ENCODE measurements at regions not wholly inside any gene's neighbourhood (a gene's known extent, or its start where the extent isn't known, plus 50 kb on each side); places are given as distances from the start of the nearest gene placed in this dataset.

GRCh38 chr18:56351911-56352500, 286.4 kb downstream of the TXNL1 start (continued):
- TF ChIP-seq RAD21 (IDR thresholded peaks at IDR 0.05 in 1 of 2, conservative IDR thresholded peaks at IDR 0.05 in 1 of 2; ENCODE audit: low read depth in 2 of 2, low read length in 2 of 2) (no peak), POLR2A (IDR thresholded peaks at IDR 0.05; ENCODE audit: control extremely low read depth in 1 of 2, low read depth in 2 of 2, low read length in 2 of 2) (no peak), GTF2F1 (IDR thresholded peaks at IDR 0.05; ENCODE audit: borderline replicate concordance, low read depth, low read length) (no peak), JUND (IDR thresholded peaks at IDR 0.05; ENCODE audit: low read length) (no peak), RBBP5 (IDR thresholded peaks at IDR 0.05; ENCODE audit: borderline replicate concordance, low read depth, low read length) (no peak), EP300 (IDR thresholded peaks at IDR 0.05; ENCODE audit: borderline replicate concordance in 1 of 2, low read depth in 2 of 2, low read length in 2 of 2) (no peak), SIX5 (IDR thresholded peaks at IDR 0.05; ENCODE audit: low read depth, low read length) (no peak), TAF1 (IDR thresholded peaks at IDR 0.05; ENCODE audit: low read depth, low read length) (no peak)

Measured in H1 (cell line).